Right lobe of liver (tissue), 4 donors: ENCODE measurements at regions not wholly inside any gene's neighbourhood (a gene's known extent, or its start where the extent isn't known, plus 50 kb on each side); places are given as distances from the start of the nearest gene placed in this dataset.

Experiments used
- POLR2A ChIP-seq: fragments of 450-650 bp; IDR thresholded peaks from one replicate; pipeline ENCODE4 v1.6.1; 2017; ENCODE audit warnings: antibody characterized with exemption, mild to moderate bottlenecking
- TF ChIP-seq, protein P1 (sequence below), 4 donors: fragments of 200-600 bp in 3 of 4; fragments of 450-650 bp in 1 of 4; IDR thresholded peaks; one replicate each; pipeline versions ENCODE4 v1.5.1 to v1.8.0; 2016 to 2022; ENCODE audit warnings: antibody characterized with exemption in 4 of 4, mild to moderate bottlenecking in 2 of 4
- donor health status: DM: no; HTN: no; CAD: no.
- donor health status: DM: no; HTN: no; CAD: no.
- donor health status: DM: no; HTN: yes; CAD: no.

DNA sequence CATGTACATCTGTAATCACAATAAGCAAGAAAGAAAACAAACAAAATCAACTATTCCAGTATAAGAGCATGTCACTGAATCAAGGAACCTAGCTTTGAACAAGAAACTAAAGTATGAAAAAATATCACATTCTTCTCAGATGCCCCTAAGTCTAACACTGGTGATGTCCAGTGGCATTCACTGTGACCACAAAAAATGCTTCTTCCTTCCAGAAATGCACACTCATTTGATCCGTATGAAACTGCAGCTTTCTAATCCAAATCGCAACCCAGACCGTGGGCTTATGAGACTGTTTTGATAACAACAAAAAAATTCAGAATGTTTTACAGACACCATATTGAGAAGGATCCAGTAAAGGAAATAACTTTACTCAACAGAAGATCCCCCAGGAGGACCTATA is 320.1 kb upstream of the TARS1 start:
- TF ChIP-seq, protein P1, sequence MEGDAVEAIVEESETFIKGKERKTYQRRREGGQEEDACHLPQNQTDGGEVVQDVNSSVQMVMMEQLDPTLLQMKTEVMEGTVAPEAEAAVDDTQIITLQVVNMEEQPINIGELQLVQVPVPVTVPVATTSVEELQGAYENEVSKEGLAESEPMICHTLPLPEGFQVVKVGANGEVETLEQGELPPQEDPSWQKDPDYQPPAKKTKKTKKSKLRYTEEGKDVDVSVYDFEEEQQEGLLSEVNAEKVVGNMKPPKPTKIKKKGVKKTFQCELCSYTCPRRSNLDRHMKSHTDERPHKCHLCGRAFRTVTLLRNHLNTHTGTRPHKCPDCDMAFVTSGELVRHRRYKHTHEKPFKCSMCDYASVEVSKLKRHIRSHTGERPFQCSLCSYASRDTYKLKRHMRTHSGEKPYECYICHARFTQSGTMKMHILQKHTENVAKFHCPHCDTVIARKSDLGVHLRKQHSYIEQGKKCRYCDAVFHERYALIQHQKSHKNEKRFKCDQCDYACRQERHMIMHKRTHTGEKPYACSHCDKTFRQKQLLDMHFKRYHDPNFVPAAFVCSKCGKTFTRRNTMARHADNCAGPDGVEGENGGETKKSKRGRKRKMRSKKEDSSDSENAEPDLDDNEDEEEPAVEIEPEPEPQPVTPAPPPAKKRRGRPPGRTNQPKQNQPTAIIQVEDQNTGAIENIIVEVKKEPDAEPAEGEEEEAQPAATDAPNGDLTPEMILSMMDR (IDR thresholded peaks at IDR 0.05), result no peak
- no peak for TF ChIP-seq POLR2A
